H9 (cell line): ENCODE measurements at regions not wholly inside any gene's neighbourhood (a gene's known extent, or its start where the extent isn't known, plus 50 kb on each side); places are given as distances from the start of the nearest gene placed in this dataset.
A peak's percentile ranks its signal among the peaks of the same experiment; 100 is the strongest.

Experiments used
- DNase-seq: peaks from one replicate; pipeline ENCODE4 v3.0.0-alpha.2; 2017
- H2AFZ ChIP-seq: one replicate; pipeline ENCODE4 v1.6.1; 2013; ENCODE audit warnings: mild to moderate bottlenecking, low read length, control low read depth, moderate library complexity
- H2AK5ac ChIP-seq: 2 replicates; pipeline ENCODE4 v1.6.1; 2013; ENCODE audit warnings: low read length, control low read depth, mixed read lengths; ENCODE audit not compliant: insufficient read length
- H2BK120ac ChIP-seq: one replicate; pipeline ENCODE4 v1.6.1; 2013; ENCODE audit warnings: low read depth, mild to moderate bottlenecking, low read length, control low read depth, inconsistent platforms; ENCODE audit not compliant: poor library complexity, severe bottlenecking
- H2BK12ac ChIP-seq: 2 replicates; pipeline ENCODE4 v1.6.1; 2013; ENCODE audit warnings: low read length, control low read depth, mixed read lengths, low read depth; ENCODE audit not compliant: insufficient read length
- H2BK15ac ChIP-seq: 2 replicates; pipeline ENCODE4 v1.6.1; 2013; ENCODE audit warnings: low read depth, low read length, control low read depth
- H2BK20ac ChIP-seq: one replicate; pipeline ENCODE4 v1.6.1; 2013; ENCODE audit warnings: low read depth, mild to moderate bottlenecking, low read length, control low read depth, inconsistent platforms; ENCODE audit not compliant: poor library complexity, severe bottlenecking
- H2BK5ac ChIP-seq: 2 replicates; pipeline ENCODE4 v1.6.1; 2013; ENCODE audit warnings: low read length, control low read depth, mixed read lengths; ENCODE audit not compliant: insufficient read length
- H3K14ac ChIP-seq: 2 replicates; pipeline ENCODE4 v1.6.1; 2013; ENCODE audit warnings: low read length, control low read depth; ENCODE audit not compliant: insufficient read depth
- H3K18ac ChIP-seq: 2 replicates; pipeline ENCODE4 v1.6.1; 2013; ENCODE audit warnings: low read depth, mild to moderate bottlenecking, mixed read lengths, low read length, control low read depth; ENCODE audit not compliant: insufficient read length
- H3K23ac ChIP-seq: 2 replicates; pipeline ENCODE4 v1.6.1; 2013; ENCODE audit warnings: low read length, control low read depth, mixed read lengths, low read depth; ENCODE audit not compliant: insufficient read length
- H3K23me2 ChIP-seq: 2 replicates; pipeline ENCODE4 v1.6.1; 2013; ENCODE audit warnings: low read depth, mild to moderate bottlenecking, mixed read lengths, low read length, control low read depth; ENCODE audit not compliant: insufficient read length, poor library complexity, severe bottlenecking
- H3K27ac ChIP-seq: 2 replicates; pipeline ENCODE4 v1.5.1; 2013; ENCODE audit warnings: low read length, control low read depth, mixed read lengths, low read depth; ENCODE audit not compliant: insufficient read length
- H3K27me3 ChIP-seq: 2 replicates; pipeline ENCODE4 v1.6.1; 2013; ENCODE audit warnings: low read length, control low read depth, inconsistent platforms; ENCODE audit not compliant: insufficient read depth
- H3K4ac ChIP-seq: 2 replicates; pipeline ENCODE4 v1.6.1; 2013; ENCODE audit warnings: low read depth, mild to moderate bottlenecking, control low read depth, inconsistent platforms, low read length, moderate library complexity
- H3K4me1 ChIP-seq: 2 replicates; pipeline ENCODE4 v1.6.1; 2013; ENCODE audit warnings: low read length, control low read depth, inconsistent platforms; ENCODE audit not compliant: insufficient read depth
- H3K4me2 ChIP-seq: 2 replicates; pipeline ENCODE4 v1.6.1; 2013; ENCODE audit warnings: low read length, control low read depth, mixed read lengths; ENCODE audit not compliant: insufficient read length, insufficient read depth
- H3K56ac ChIP-seq: 2 replicates; pipeline ENCODE4 v1.6.1; 2013; ENCODE audit warnings: low read depth, mild to moderate bottlenecking, mixed read lengths, low read length, control low read depth; ENCODE audit not compliant: insufficient read length
- H3K79me1 ChIP-seq: 2 replicates; pipeline ENCODE4 v1.6.1; 2013; ENCODE audit warnings: low read depth, mild to moderate bottlenecking, moderate library complexity, low read length, control low read depth, inconsistent platforms; ENCODE audit not compliant: insufficient read depth, poor library complexity, severe bottlenecking
- H3K79me2 ChIP-seq: 2 replicates; pipeline ENCODE4 v1.6.1; 2013; ENCODE audit warnings: low read length, control low read depth, inconsistent platforms; ENCODE audit not compliant: insufficient read depth
- H3K9ac ChIP-seq: 2 replicates; pipeline ENCODE4 v1.6.1; 2013; ENCODE audit warnings: low read length, control low read depth, mixed read lengths; ENCODE audit not compliant: insufficient read length; ENCODE audit errors: extremely low read depth
- H3K9me3 ChIP-seq: one replicate; pipeline ENCODE4 v1.6.1; 2013; ENCODE audit warnings: low read depth, low read length, inconsistent platforms; ENCODE audit not compliant: control insufficient read depth
- H3T11ph ChIP-seq: one replicate; pipeline ENCODE4 v1.6.1; 2013; ENCODE audit warnings: mild to moderate bottlenecking, low read length, control low read depth, inconsistent platforms
- H4K20me1 ChIP-seq: one replicate; pipeline ENCODE4 v1.6.1; 2013; ENCODE audit not compliant: control insufficient read depth, insufficient read length, insufficient read depth
- H4K5ac ChIP-seq: 2 replicates; pipeline ENCODE4 v1.6.1; 2013; ENCODE audit warnings: low read depth, mild to moderate bottlenecking, mixed read lengths, low read length, control low read depth; ENCODE audit not compliant: insufficient read length
- H4K8ac ChIP-seq: replicated peaks from 2 replicates; pipeline ENCODE4 v1.6.1; 2013; ENCODE audit warnings: low read length, control low read depth, mixed read lengths, low read depth; ENCODE audit not compliant: insufficient read length
- H4K91ac ChIP-seq: 2 replicates; pipeline ENCODE4 v1.6.1; 2013; ENCODE audit warnings: low read depth, mild to moderate bottlenecking, moderate library complexity, mixed read lengths, low read length, control low read depth; ENCODE audit not compliant: insufficient read length
- H3K27ac Mint-ChIP-seq, 3 experiments: 2 replicates in 2 of 3; 3 replicates in 1 of 3; pipeline ENCODE4 v1.8.0; 2020 to 2021; ENCODE audit warnings: mixed read lengths in 3 of 3, mild to moderate bottlenecking in 1 of 3, moderate library complexity in 1 of 3
- H3K27me3 Mint-ChIP-seq: 2 replicates; pipeline ENCODE4 v1.8.0; 2021; ENCODE audit warnings: low read depth, mild to moderate bottlenecking, moderate library complexity, mixed read lengths
- H3K36me3 Mint-ChIP-seq, 3 experiments: 2 replicates in 2 of 3; 3 replicates in 1 of 3; pipeline ENCODE4 v1.8.0; 2020 to 2021; ENCODE audit warnings: low read depth in 3 of 3, mixed read lengths in 3 of 3; ENCODE audit not compliant: insufficient read depth in 1 of 3
- H3K4me1 Mint-ChIP-seq, 2 experiments: 2 replicates each; pipeline ENCODE4 v1.8.0; 2020; ENCODE audit warnings: mixed read lengths in 2 of 2
- H3K4me3 Mint-ChIP-seq, 2 experiments: 2 replicates in 1 of 2; 3 replicates in 1 of 2; pipeline ENCODE4 v1.8.0; 2020 to 2021; ENCODE audit warnings: mild to moderate bottlenecking in 2 of 2, mixed read lengths in 2 of 2, moderate library complexity in 1 of 2
- H3K9me3 Mint-ChIP-seq, 2 experiments: 2 replicates in 1 of 2; 3 replicates in 1 of 2; pipeline ENCODE4 v1.8.0; 2020; ENCODE audit warnings: mild to moderate bottlenecking in 2 of 2, mixed read lengths in 2 of 2, moderate library complexity in 1 of 2
- WGBS: extraction: QIAGEN DNeasy Blood & Tissue Kit; methylation state at CpG from one replicate; pipeline ENCODE4 v1.1.7; 2013; ENCODE audit warnings: missing lambda C conversion rate, low lambda C conversion rate, mixed read lengths; ENCODE audit not compliant: insufficient read length; ENCODE audit errors: extremely low coverage; 5-methylcytosine and 5-hydroxymethylcytosine counted together
- TF ChIP-seq, protein P1 (sequence below): fragments of 200-600 bp; sonication (generic); conservative IDR thresholded peaks from 3 replicates; pipeline ENCODE4 v1.8.0; 2021; ENCODE audit warnings: antibody characterized with exemption, mild to moderate bottlenecking

GRCh38 chr17:53525590-53525989 lies 297.1 kb upstream of the KIF2B start:
- no peak overlapping the region for H2BK15ac ChIP-seq
- no peaks in the 10 kb centered on the region for H3K79me2 ChIP-seq
- peaks cover 6 to 8% of the 10 kb centered on the region in 2 experiments for H3K4me1 Mint-ChIP-seq
- H3K27ac ChIP-seq, result no peak overlapping the region
- no peak overlapping the region for H3K14ac ChIP-seq
- H2BK120ac ChIP-seq, result no peak overlapping the region
- H3K9me3 Mint-ChIP-seq, result peaks cover 2 to 3% of the 10 kb centered on the region in 2 experiments; a peak in 3 of 5 replicates
- no peak overlapping the region for H2BK12ac ChIP-seq
- no peak overlapping the region for H2AK5ac ChIP-seq
- peaks cover 0 to 10% (median 3%) of the 10 kb centered on the region in 3 experiments; a peak in 3 of 7 replicates for H3K36me3 Mint-ChIP-seq
- H3K56ac ChIP-seq, result no peak overlapping the region
- no peaks in the 10 kb centered on the region for H3K4me1 ChIP-seq
- H4K8ac ChIP-seq, result no peak overlapping the region
- no peaks in the 10 kb centered on the region for H3K23me2 ChIP-seq
- no peak overlapping the region for H3K9ac ChIP-seq
- no peaks in the 10 kb centered on the region for H3K27me3 Mint-ChIP-seq
- no peak for DNase-seq
- H3K79me1 ChIP-seq, result no peaks in the 10 kb centered on the region
- TF ChIP-seq, protein P1, sequence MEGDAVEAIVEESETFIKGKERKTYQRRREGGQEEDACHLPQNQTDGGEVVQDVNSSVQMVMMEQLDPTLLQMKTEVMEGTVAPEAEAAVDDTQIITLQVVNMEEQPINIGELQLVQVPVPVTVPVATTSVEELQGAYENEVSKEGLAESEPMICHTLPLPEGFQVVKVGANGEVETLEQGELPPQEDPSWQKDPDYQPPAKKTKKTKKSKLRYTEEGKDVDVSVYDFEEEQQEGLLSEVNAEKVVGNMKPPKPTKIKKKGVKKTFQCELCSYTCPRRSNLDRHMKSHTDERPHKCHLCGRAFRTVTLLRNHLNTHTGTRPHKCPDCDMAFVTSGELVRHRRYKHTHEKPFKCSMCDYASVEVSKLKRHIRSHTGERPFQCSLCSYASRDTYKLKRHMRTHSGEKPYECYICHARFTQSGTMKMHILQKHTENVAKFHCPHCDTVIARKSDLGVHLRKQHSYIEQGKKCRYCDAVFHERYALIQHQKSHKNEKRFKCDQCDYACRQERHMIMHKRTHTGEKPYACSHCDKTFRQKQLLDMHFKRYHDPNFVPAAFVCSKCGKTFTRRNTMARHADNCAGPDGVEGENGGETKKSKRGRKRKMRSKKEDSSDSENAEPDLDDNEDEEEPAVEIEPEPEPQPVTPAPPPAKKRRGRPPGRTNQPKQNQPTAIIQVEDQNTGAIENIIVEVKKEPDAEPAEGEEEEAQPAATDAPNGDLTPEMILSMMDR, result no peak
- H3K4me2 ChIP-seq, result no peak overlapping the region
- H2BK20ac ChIP-seq, result no peak overlapping the region
- no peak overlapping the region for H3K4ac ChIP-seq
- H2AFZ ChIP-seq, result no peak overlapping the region
- no peaks in the 10 kb centered on the region for H4K20me1 ChIP-seq
- H3K27me3 ChIP-seq, result no peaks in the 10 kb centered on the region
- H3K27ac Mint-ChIP-seq, result peak overlapping the region in 1 of 3 experiments; percentile 87; a peak in 1 of 7 replicates
- no peak overlapping the region for H3K23ac ChIP-seq
- no CpG with 5 or more reads among the region's 2 CpGs for WGBS
- H2BK5ac ChIP-seq, result no peak overlapping the region
- H3K18ac ChIP-seq, result no peak overlapping the region
- H3T11ph ChIP-seq, result no peak overlapping the region
- no peak overlapping the region for H4K5ac ChIP-seq
- H3K9me3 ChIP-seq, result no peaks in the 10 kb centered on the region
- H3K4me3 Mint-ChIP-seq, result no peak overlapping the region
- no peak overlapping the region for H4K91ac ChIP-seq
